ENCODE measurements at regions not wholly inside any gene's neighbourhood (a gene's known extent, or its start where the extent isn't known, plus 50 kb on each side); places are given as distances from the start of the nearest gene placed in this dataset.

GRCh38 chr12:42786400-42787148 lies 197.0 kb upstream of the PRICKLE1 start:
- no peak for DNase-seq

DNA sequence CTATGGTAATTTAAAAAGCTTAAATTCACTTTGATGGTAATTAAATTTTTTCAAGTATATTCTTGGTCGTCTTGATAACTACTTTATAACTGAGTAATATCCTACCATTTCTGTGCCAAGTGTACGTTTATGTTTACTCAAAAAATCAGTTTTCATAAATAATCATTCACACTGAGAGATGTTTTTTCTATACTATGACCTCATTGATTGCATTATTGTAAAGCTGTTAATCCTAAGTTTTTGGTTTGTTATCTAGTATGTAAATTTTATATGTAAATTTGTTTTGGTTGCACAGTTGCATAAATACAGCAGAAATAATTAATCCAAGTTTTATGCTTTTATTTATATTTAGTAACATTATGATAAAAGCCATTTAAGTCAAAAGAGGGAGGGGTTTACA lies 196.4 kb upstream of the PRICKLE1 start:
- DNase-seq = no peak

GRCh38 chr12:42780671-42781070 lies 191.1 kb upstream of the PRICKLE1 start:
- DNase-seq = no peak

DNA sequence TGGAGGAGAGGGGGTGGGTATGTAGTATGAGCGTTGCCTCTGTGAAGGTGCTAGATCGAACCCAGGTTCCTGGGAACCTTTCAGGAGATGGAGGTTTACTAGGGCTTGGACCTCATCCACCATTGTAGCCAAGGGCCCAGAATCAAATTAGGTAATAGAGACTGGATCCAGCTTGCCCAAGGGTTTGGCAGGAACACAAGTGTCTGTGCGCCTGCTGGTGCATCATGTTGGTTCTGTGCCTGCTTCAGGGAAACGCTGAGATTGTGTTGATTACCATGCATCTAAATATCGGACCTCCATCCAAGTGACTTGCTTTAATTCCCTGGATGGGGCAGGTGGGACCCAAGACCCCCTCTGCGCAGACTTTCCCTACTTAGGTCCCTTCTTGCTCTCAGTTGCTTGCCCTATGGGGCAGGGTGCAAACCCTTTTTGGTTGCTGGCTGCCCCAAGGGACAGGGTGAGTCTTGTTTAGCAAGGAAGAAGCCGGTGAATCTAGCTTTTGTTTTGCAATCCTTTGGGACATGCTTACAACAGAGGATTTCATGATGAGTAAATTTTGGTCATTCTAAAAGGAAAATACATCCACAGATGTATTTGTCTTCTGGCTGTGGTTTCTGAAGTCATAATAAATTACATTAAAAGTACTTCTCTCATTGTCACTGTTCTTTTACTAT lies 189.8 kb upstream of the PRICKLE1 start:
- no peak for DNase-seq

DNA sequence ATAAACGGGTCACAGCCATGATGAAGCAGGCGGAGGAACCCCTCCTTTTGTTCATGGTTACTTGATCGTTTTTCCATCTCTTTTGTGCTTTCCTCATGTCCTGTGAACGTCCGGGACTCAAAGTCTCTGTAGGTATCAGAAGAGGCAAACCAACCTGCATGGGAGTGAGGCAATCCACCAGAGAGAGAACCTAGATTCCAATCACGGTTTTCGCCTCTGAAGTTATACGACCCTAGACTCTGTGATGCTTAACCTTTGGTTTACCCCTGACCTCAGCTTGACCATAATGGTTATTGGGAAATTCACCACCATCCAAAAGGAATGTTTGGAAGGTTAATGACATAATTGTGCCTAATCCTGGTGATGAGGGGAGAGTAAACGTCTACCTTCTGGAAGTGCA lies 186.8 kb upstream of the PRICKLE1 start:
- DNase-seq = no peak

GRCh38 chr12:42774238-42774637 lies 184.7 kb upstream of the PRICKLE1 start:
- no peak for DNase-seq

- no peak for DNase-seq
Measured at GRCh38 chr12:42770261-42770660, 180.7 kb upstream of the PRICKLE1 start.

GRCh38 chr12:42769455-42769854 lies 179.9 kb upstream of the PRICKLE1 start:
- no peak for DNase-seq

GRCh38 chr12:42767998-42768397 lies 178.5 kb upstream of the PRICKLE1 start:
- no peak for DNase-seq

GRCh38 chr12:42767326-42767954 lies 177.9 kb upstream of the PRICKLE1 start:
- DNase-seq = no peak

DNA sequence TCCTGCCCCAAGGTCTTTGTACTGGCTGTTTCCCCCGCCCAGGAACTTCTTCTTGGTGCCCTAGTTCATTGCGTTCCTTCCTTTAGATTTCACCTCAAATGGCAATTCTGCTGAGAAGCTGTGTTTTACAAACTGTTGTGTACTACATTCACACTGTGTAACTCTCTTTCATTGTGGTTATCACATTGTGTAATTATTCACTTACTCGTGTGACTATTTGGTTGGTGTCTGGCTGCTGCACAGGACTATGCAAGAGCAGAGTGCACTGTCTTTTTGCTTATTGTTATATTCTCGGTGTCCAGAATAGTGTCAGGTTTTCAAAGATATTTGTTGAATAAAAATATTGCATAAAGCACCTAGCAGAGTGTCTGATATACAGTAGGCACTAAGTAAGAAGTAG lies 177.2 kb upstream of the PRICKLE1 start:
- DNase-seq = no peak

DNA sequence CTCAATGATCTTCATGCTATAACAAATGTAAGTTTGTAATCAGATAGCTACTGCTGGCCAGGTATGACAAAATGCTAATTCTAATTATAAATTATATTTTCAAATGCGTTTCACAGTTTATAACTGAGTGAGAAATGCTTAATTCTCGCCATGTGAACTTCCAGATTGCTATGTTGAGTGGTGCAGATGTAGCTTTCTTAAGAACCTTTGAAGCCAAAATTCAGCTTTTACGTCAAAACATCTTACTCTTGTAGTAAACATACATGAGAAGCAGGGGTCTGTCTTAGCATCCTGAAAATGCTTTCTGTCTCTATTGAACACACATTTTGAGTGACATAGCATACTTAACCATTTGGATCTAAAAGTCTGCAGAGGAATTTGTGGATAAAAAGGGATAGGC lies 176.5 kb upstream of the PRICKLE1 start:
- DNase-seq = no peak

- no peak for DNase-seq
Measured at GRCh38 chr12:42763682-42764081, 174.1 kb upstream of the PRICKLE1 start.

DNA sequence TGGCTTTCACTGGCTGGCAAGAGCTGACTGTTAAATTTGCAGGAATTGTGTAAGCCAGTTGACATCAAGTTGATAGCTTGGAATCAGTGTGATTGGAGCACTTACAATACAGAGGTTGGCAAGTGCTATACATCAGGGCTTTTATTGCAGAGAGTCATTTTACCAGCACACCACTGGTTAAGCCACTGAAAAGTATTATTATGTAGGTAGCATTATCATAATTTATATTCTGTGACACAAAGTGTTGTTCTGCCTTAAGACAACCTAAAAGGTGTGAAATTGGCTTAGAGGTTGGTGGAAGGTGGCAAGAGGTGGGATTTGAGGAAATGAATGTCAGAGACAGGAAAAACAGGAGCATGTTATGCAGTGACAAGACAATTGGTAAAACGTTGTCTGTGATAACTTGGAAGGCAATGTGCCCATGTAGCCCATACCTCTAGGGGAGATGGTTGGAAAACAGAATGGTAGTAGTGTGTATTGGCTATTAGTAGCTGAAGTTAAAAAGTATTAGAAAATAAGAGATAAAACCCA lies 172.9 kb upstream of the PRICKLE1 start:
- no peak for DNase-seq

DNA sequence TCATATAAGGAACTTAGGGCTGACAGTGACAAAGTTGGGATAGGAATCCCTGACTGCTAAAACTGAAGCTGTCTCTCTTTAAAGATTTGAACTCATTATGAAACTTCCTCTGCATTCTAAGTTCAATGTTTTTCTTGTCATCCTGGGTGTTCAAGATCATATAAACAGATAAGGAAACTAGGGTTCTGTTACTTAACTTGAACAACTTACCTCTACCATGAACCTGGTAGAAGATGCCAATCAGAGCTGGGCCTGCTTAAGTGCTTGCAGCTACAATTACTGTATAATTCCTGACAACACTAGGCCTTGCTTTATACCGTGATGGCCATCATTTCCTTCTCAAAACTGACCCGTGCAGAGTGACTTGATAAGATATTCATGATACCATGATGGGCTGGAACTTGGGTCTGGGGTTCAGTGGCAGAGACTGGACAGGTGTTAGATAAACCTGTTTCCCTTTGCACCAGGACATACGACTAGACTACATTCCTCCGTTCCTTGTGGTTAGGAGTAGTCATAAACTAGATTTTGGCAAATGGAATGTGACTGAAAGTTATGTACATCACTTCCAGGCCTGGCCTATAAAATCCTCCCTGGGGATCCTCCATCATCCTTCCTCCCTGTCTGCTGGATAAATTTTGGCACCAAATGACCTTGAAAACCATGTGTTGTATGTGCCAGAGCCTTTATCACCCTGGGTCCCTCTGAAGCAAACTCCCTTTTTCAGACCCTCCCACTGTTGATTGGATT lies 172.2 kb upstream of the PRICKLE1 start:
- DNase-seq = no peak

DNA sequence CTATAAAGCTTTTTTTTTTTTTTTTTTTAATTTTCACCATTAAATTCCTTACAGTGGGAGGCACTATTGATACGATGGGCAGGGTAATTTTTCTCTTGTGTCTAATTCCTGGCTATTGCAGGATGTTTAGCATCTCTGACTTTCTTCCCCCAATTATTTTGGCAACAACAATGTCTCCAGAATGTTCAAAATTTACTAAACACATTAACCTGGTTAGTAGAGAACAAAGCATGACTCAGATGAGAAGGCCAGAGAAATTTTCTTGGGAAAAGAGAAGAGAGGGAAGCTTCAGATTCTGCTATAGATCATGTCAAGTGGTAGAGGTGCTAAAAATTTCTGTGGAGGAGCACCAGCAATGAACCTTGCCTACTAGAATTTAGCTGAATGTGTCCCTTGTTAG lies 171.5 kb upstream of the PRICKLE1 start:
- DNase-seq = no peak

DNA sequence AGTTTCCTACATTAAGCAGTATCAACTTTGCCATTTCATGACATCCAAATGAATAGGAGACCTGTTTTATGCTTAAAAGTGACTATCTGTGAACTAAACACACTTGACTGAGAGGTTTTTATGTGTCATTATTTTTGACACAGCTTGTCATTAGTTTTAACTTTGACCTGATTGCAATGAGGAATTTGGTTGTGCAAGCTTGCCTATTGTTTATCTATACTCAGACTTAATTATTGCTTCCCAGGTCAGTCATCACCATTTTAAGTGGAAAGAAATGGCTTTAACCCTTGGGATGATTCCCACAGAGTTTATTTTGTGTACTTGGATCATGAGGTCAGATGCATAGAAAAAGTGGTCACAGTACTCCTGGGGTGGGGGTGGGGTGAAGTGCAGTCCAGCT lies 171.0 kb upstream of the PRICKLE1 start:
- DNase-seq = no peak

DNA sequence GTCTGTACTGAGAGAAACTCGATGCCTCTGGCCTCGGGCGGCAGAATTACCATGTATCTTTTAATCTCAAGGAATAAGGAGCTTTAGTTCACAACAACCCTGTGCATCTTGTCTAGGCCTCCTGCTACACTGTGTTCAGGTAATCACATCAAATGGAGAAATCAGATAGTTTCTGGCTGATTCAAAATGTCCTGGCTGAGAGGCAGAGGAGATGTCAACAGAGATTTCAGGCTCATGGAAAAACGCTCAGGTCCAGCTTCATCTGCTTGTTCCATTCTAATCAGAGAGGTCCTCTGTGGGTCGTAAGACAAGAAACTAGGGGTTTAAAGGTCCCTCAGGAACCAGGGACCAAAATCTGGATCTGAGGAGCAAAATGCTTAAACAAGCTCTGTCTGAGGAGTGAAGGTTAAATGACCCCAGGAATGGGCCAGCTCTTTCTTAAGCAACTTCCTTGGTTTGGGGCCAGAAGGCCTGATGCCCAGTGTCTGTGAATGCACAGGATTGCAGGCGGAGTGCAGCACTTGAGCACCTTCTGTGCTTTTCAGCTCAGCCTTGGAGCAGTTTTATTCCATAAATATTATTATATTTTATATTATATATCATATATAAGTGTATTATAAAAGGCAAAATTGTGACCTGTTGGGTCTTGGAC lies 170.2 kb upstream of the PRICKLE1 start:
- DNase-seq = no peak

DNA sequence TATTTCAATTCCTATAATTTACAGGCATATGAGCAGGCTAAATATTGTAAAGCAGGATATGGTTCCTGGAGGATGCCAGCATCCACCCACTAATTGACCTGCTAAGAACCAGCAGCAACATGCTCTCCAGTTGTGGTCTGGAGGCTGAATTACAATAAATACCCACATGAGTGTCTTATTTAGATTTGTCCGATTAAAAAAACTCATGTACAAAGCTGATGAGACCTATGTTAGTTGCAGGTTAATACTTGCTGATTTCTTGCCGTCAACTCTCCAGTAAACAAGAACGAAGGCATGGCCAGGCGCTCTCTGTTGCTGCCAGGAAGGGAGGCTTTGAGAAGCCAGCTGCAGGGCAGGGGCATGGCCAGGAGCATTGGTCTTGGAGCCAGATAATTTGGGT lies 169.3 kb upstream of the PRICKLE1 start:
- no peak for DNase-seq

DNA sequence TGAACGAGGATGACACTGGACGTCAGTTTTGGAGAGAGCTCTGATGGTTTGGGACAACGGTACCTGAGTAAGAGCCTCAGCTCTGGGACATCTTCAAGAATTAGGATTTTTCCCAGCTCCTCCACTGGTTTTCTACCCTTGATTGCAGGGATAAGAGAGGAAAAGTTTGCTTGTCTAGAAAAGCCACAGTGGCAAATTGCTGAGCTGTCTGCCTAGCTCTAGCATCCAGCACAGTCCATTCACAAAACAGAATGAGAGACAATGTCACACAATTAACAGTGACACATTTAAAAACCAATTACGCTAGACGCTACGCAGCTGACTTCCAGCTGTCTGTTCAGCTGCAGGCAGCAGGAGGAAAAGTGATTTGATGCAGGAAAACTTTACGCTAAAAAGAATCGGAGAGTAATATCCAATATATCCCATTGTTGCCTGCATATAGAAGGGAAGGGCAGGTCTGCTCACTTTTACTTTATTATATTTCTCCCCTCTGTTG lies 168.1 kb upstream of the PRICKLE1 start:
- DNase-seq = no peak

DNA sequence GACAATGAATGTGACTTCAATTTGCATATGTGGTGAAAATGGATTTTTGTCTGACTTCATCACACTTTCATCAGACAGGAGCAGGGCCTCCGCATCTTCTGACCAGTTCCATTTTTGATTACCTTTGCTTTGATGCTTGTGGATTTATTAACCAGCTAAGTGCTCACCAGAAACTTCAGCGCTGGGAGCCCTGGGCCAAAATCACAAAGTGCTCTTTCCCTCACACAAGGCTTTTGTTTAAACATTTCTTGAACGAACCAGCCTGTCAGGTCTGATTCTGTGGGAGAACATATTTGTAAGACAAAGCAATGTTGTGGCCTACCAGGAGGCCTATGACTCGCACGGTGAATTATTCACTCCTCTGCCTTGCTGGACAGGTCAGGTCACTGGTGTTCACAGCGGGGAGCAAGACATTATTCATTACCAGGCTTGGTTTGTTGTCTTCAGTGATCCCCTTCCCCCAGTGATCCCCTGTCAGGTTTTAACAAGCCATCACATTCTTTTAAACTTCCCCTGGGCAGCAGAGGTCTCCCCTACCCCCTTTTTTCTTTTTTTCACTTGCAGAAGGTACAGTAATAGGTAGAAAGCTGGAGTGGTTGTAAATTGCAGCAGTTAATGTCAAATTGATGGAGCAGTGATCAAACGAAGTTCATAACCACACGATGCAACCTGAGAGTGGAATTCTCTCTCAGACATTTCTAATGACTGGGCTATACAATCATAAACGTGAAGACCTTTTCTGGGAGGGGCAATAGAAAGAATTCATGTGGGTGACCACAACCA lies 167.5 kb upstream of the PRICKLE1 start:
- DNase-seq = no peak

GRCh38 chr12:42750356-42750755 lies 160.8 kb upstream of the PRICKLE1 start:
- no peak for DNase-seq
